HG02852 (cell line): ENCODE measurements at regions not wholly inside any gene's neighbourhood (a gene's known extent, or its start where the extent isn't known, plus 50 kb on each side); places are given as distances from the start of the nearest gene placed in this dataset.

Experiments used
- ATAC-seq: cut with Tn5 transposase; IDR thresholded peaks from one replicate; pipeline ENCODE4 v1.9.1; 2021; ENCODE audit warnings: mild to moderate bottlenecking, moderate library complexity; ENCODE audit not compliant: unreplicated experiment

- ATAC-seq: no peak
Measured at GRCh38 chr4:11589676-11590075, 161.0 kb upstream of the HS3ST1 start.

GRCh38 chr4:11587797-11588196 is 159.1 kb upstream of the HS3ST1 start:
- no peak for ATAC-seq

GRCh38 chr4:11585506-11585905 is 156.8 kb upstream of the HS3ST1 start:
- no peak for ATAC-seq

GRCh38 chr4:11568511-11568910 is 139.8 kb upstream of the HS3ST1 start:
- no peak for ATAC-seq

GRCh38 chr4:11566444-11567022 is 137.8 kb upstream of the HS3ST1 start:
- peak; percentile 73 for ATAC-seq

- peak; percentile 58 for ATAC-seq
Measured at GRCh38 chr4:11565899-11566298, 137.2 kb upstream of the HS3ST1 start.

- no peak for ATAC-seq
Measured at GRCh38 chr4:11565213-11565612, 136.5 kb upstream of the HS3ST1 start.

GRCh38 chr4:11564021-11564420 is 135.3 kb upstream of the HS3ST1 start:
- ATAC-seq: no peak

GRCh38 chr4:11549525-11549924 is 120.8 kb upstream of the HS3ST1 start:
- no peak for ATAC-seq

- ATAC-seq: peak; percentile 98
Measured at GRCh38 chr4:11548597-11549082, 119.9 kb upstream of the HS3ST1 start.

GRCh38 chr4:11546391-11547175 is 117.9 kb upstream of the HS3ST1 start:
- no peak for ATAC-seq

- no peak for ATAC-seq
Measured at GRCh38 chr4:11545651-11546050, 117.0 kb upstream of the HS3ST1 start.

- no peak for ATAC-seq
Measured at GRCh38 chr4:11544211-11544610, 115.5 kb upstream of the HS3ST1 start.

- ATAC-seq: no peak
Measured at GRCh38 chr4:11543706-11544105, 115.0 kb upstream of the HS3ST1 start.

GRCh38 chr4:11542952-11543351 is 114.3 kb upstream of the HS3ST1 start:
- no peak for ATAC-seq

- no peak for ATAC-seq
Measured at GRCh38 chr4:11537846-11538245, 109.2 kb upstream of the HS3ST1 start.

- no peak for ATAC-seq
Measured at GRCh38 chr4:11535333-11535732, 106.6 kb upstream of the HS3ST1 start.

GRCh38 chr4:11534623-11535302 is 106.1 kb upstream of the HS3ST1 start:
- no peak for ATAC-seq

GRCh38 chr4:11532138-11532537 is 103.4 kb upstream of the HS3ST1 start:
- no peak for ATAC-seq

- ATAC-seq: no peak
Measured at GRCh38 chr4:11529625-11530201, 101.0 kb upstream of the HS3ST1 start.

- ATAC-seq: no peak
Measured at GRCh38 chr4:11525085-11525484, 96.4 kb upstream of the HS3ST1 start.

- no peak for ATAC-seq
Measured at GRCh38 chr4:11518754-11519153, 90.1 kb upstream of the HS3ST1 start.
